Right cardiac atrium (tissue), 5 donors: ENCODE measurements at regions not wholly inside any gene's neighbourhood (a gene's known extent, or its start where the extent isn't known, plus 50 kb on each side); places are given as distances from the start of the nearest gene placed in this dataset.

Experiments used
- ATAC-seq, 2 donors: fragments of 200-7000 bp; cut with Tn5 transposase; one replicate each; pipeline versions ENCODE4 v1.8.0 to v1.9.1; 2020; ENCODE audit warnings: moderate library complexity in 2 of 2, mild to moderate bottlenecking in 1 of 2
- DNase-seq, 3 donors: peaks; one replicate each; pipeline ENCODE4 v3.0.0-alpha.2; 2020
- H3K27ac ChIP-seq: one replicate; pipeline ENCODE4 v1.5.1; 2013; ENCODE audit warnings: mild to moderate bottlenecking, low read length, control low read depth, moderate library complexity
- H3K27me3 ChIP-seq: one replicate; pipeline ENCODE4 v1.6.1; 2013; ENCODE audit not compliant: control insufficient read depth, insufficient read depth
- H3K4me1 ChIP-seq: one replicate; pipeline ENCODE4 v1.6.1; 2013; ENCODE audit warnings: low read length; ENCODE audit not compliant: control insufficient read depth, insufficient read depth
- H3K4me3 ChIP-seq: one replicate; pipeline ENCODE4 v1.5.1; 2013; ENCODE audit warnings: low read length, control low read depth
- H3K9me3 ChIP-seq: one replicate; pipeline ENCODE4 v1.6.1; 2013; ENCODE audit warnings: low read length; ENCODE audit not compliant: control insufficient read depth
- WGBS: extraction: QIAGEN DNeasy Blood & Tissue Kit; methylation state at CpG from one replicate; pipeline ENCODE4 v1.1.7; 2013; 5-methylcytosine and 5-hydroxymethylcytosine counted together
- intact Hi-C, 4 donors: fragments of 100-400 bp; cut with DNase I; formaldehyde crosslinking; loops; one replicate each; pipeline versions ENCODE4 v1.11.0 to v1.14.0; 2022 to 2023
- donor health status: healthy with polysubstance abuse.
- donor health status: DM: no; HTN: yes; CAD: no.
- donor health status: DM: no; HTN: no; CAD: no.
- donor health status: DM: no; HTN: yes; CAD: no; lungs with severe emphysema.
- donor health status: DM: yes; HTN: yes; CAD: no.

DNA sequence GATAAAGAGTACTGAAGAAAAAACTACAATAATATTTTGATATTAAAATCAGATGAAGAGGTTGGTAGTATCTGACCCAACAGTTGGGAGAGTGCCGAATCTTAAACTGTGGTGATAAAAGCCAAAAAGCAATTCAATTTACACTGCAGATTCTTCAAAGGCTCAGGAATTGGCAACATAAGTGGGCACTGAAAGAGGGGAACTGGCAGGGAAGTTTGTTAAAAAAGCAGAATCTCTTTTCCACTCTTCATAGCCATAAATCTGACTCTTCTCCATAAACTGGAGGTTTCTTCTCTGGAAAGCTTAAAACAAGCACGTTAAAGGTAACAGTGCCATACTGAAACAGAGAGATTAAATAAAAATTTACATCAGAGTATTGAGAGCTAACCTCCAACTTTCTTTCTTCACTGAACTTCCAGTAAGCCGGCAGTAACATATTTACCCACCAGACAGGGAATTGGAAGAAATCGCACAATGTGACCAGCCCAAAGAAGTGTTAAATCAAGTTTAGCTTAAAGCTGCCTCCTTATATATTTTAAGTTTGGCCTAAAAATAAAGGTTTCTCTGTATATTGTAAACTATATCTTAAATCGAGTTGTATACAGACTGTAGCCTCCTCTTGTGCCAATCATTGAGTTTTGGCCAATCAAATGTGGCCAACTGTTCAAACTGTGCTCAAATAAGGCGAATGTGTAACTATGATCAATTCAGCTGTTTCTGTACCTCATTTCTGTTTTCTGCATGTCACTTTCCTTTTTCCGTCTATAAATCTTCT, 358.3 kb downstream of the NXPE2 start:
- H3K27ac ChIP-seq, result no peak overlapping the region
- WGBS, result 84% methylated on average over 7 of the region's 7 CpGs
- no peaks in the 10 kb centered on the region for H3K4me1 ChIP-seq
- H3K9me3 ChIP-seq, result no peaks in the 10 kb centered on the region
- peaks cover 2% of the 10 kb centered on the region for H3K27me3 ChIP-seq
- intact Hi-C loops, result no loop called here
- no peak overlapping the region for H3K4me3 ChIP-seq
- ATAC-seq (no peak), DNase-seq (no peak)

DNA sequence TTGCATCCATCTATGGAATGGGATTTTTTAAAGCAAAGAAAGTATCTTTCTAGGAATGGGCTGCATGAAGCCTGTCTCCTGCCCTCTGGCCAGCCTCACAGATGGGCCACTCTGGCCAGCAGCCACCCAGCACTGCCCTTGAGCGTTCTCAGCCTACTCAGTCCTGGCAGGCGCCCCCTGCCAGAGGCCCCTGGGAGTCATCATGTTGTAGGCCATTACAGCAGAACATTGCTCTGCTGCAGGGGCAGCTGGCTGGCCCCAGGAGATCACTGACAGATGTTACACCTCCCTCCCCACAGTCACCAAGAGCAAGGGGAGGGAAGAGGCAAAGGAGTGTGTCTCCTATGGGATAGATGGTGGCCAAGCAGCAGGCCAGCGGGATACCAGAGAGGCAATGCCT, 363.7 kb downstream of the NXPE2 start:
- intact Hi-C loops, result no loop called here
- H3K4me3 ChIP-seq, result no peak overlapping the region
- no peaks in the 10 kb centered on the region for H3K4me1 ChIP-seq
- WGBS, result 51% methylated on average over 3 of the region's 3 CpGs
- H3K9me3 ChIP-seq, result no peaks in the 10 kb centered on the region
- DNase-seq, result peak in 2 of 3 donors; percentile 54 to 58
- no peak overlapping the region for H3K27ac ChIP-seq
- peaks cover 2% of the 10 kb centered on the region for H3K27me3 ChIP-seq
- ATAC-seq, result peak; percentile 32 to 68

DNA sequence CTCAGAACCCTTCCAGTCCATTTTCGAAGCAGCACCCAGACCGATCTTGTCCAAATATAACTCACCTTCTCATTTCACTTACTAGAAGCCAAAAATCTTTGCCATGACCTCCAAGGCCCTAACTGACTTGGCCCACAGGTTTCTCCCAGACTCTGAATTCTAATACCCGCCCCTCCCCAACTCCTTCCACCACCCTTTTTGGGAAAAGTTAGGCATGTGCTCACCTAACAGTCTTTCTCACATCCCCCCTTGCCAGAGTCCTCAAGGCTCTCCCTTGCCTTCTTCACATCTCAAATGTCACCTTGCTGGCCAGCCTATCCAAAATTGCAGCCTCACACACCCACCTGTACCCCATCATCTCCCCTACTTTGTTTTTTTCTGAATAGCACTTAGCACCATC, 369.3 kb downstream of the NXPE2 start:
- DNase-seq (no peak), ATAC-seq (no peak)
- Histone ChIP-seq H3K4me3 (no peak overlapping the region), H3K27me3 (no peaks in the 10 kb centered on the region), H3K9me3 (no peaks in the 10 kb centered on the region), H3K27ac (no peak overlapping the region), H3K4me1 (no peaks in the 10 kb centered on the region)
- 94% methylated on average over 3 of the region's 3 CpGs for WGBS
- intact Hi-C loops, result no loop called here

DNA sequence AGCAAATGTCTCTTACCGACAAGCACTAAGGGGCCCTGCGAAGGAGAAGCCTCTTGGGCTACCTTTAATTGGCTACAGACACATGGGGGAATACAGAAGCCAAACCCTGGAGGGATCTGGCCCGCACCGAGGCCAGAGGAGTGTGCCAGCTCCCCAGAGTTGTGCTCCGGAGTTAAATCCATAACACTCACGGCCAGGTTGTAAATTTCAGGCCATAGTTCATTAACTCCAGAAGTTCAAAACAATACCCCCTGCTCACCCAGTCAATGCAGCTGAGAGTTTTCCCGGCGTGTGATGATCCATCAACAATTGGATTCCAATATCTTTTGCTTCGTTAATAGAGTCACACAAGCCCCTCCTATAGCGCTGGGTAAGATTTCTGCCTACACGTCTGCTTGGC, 371.5 kb downstream of the NXPE2 start:
- WGBS, result 87% methylated on average over 11 of the region's 11 CpGs
- Histone ChIP-seq H3K27ac (no peak overlapping the region), H3K27me3 (no peaks in the 10 kb centered on the region), H3K4me3 (no peak overlapping the region), H3K9me3 (no peaks in the 10 kb centered on the region), H3K4me1 (no peaks in the 10 kb centered on the region)
- intact Hi-C loops, result no loop called here
- DNase-seq (no peak), ATAC-seq (no peak)

DNA sequence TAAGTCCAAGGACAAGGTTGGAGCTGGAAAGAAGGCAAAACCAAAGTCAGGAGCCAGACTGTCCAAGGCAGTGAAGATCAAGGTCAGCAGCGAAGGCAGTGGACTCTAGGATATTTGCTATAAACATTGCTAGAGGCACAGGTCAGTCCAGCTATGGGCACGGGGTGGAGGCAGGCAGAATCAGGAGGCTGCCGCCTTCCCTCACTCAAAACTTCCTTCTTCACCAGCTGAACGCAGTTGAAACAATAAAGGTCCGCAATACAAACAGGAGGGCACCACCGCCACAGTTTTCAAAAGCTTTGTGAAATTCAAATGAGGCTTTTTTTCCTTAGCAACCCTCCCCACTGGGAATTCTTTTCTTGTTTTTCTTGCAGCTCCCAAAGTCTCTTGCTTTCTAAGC, 372.4 kb downstream of the NXPE2 start:
- Histone ChIP-seq H3K4me1 (no peaks in the 10 kb centered on the region), H3K27ac (no peak overlapping the region), H3K4me3 (no peak overlapping the region), H3K9me3 (no peaks in the 10 kb centered on the region), H3K27me3 (no peaks in the 10 kb centered on the region)
- intact Hi-C loops, result no loop called here
- WGBS, result 67% methylated on average over 6 of the region's 6 CpGs
- DNase-seq (no peak), ATAC-seq (no peak)

DNA sequence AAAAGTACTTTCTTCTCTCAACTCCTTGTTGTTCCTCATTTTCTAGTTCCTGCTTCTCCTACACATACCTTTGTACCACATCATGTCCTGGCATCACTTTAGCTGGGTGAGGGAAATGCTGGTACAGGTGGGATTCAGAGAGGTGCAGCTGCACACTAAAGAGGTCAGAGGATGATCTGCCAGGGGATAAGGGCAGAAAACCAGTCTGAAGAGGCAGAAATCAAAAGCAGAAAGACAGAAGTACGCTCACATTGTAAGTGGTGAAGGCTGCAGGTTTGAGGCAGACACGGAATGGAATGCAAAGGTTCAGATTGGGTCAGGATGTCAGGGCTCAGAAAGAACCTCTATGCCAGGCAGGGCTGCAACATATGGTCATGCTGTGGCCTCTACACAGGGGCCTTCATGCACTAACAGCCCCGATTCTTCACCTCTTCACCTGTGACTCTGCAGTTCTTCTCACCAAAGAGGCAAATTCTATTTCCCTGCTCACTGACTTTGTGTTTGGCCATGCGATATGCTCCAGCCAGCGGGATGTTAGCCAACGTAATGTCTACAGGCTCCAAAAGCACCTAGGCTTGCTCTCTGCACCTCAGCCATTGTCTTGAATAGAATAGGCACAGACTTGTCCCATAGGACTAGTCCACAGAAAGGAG, 373.7 kb downstream of the NXPE2 start:
- no peak for DNase-seq
- Histone ChIP-seq H3K4me1 (no peaks in the 10 kb centered on the region), H3K9me3 (no peaks in the 10 kb centered on the region), H3K27me3 (no peaks in the 10 kb centered on the region), H3K4me3 (no peak overlapping the region), H3K27ac (no peak overlapping the region)
- 74% methylated on average over 6 of the region's 6 CpGs for WGBS
- no peak for ATAC-seq
- intact Hi-C loops, result no loop called here

DNA sequence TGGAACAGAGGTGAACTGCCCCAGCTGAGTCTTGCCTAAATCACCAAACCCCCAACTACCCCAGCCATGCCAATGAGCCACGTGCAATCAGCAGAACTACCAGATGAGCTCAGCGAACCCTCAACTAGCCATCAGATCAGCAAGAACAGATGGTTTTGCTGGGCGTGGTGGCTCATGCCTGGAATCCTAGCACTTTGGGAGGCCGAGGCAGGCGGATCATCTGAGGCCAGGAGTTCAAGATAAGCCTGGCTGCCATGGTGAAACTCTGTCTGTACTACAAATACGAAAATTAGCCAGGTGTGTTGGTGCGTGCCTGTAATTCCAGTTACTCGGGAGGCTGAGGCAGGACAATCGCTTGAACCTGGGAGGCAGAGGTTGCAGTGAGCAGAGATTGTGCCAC, 374.3 kb downstream of the NXPE2 start:
- Histone ChIP-seq H3K4me1 (no peaks in the 10 kb centered on the region), H3K4me3 (no peak overlapping the region), H3K9me3 (peaks cover 2% of the 10 kb centered on the region), H3K27ac (no peak overlapping the region), H3K27me3 (no peaks in the 10 kb centered on the region)
- DNase-seq (no peak), ATAC-seq (no peak)
- intact Hi-C loops, result no loop called here
- 81% methylated on average over 9 of the region's 9 CpGs for WGBS

DNA sequence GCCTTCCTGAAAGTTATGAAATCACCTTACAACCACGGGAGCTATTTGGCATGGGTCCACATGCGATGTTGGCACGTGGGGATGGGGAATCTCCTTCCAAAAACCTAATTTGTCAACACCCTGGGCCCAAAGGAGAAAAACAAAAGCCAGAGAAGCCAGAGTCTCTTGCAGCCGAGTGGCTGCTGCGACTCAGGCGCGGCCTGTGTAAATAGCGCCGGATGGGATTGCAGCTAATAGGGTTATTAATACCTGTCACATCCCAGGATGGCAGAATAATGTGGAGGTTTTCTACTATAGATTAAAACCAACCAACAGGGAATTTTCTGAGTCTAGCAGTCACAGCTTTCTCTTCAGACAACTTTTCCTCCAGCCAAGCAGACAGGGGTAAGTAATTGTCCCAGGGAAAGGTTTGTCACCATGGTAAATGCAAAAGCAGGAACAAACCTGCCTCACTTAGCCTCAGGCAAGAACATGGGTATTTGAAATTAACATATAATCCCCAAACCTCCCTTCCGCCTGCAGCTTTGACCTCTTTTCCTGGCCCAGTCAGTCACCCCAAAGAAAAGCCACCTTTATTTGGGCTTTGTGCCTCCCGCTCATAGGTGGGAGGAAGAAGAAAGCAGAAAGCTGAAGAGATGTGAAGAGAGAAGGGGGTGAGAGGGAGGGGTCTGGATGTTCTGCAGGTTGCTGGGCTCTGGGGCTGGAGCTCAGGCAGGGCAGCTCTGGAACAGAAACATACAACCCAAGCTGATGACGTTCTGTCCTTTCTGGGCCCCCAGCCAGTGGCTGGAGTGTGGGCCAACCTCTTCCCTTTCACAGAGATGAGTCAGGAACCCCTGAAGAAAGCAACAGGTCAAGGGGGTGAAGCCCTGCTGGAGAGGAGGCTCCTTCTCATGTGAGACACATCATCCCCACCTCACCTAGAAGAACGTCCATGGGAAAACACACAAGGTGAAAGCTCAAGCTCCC, 376.5 kb downstream of the NXPE2 start:
- Histone ChIP-seq H3K9me3 (peaks cover 2% of the 10 kb centered on the region), H3K4me3 (no peak overlapping the region), H3K27me3 (no peaks in the 10 kb centered on the region), H3K4me1 (no peaks in the 10 kb centered on the region), H3K27ac (no peak overlapping the region)
- DNase-seq, result no peak
- WGBS, result 56% methylated on average over 13 of the region's 13 CpGs
- peak; percentile 55 to 69 for ATAC-seq
- intact Hi-C loops, result no loop called here

DNA sequence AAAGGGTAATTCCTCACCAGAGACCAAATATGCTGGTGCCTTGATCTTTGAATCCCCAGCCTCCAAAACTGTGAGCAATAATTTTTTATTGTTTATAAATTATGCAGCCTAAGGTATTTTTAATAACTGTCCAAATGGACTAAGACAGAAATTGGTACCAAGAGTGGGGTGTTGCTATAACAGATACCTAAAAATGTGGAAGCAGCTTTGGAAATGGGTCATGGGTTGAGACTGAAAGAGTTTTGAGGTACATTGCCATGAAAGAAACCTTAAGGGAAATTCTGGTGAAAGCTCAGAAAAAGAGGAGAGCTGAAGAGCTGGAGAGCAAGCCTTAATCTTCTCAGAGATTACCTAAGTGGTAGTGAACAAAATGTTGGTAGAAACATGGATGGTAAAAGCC, 378.2 kb downstream of the NXPE2 start:
- ATAC-seq, result no peak
- intact Hi-C loops, result no loop called here
- Histone ChIP-seq H3K4me3 (no peak overlapping the region), H3K9me3 (peaks cover 2% of the 10 kb centered on the region), H3K4me1 (no peaks in the 10 kb centered on the region), H3K27me3 (no peaks in the 10 kb centered on the region), H3K27ac (no peak overlapping the region)
- no peak for DNase-seq

DNA sequence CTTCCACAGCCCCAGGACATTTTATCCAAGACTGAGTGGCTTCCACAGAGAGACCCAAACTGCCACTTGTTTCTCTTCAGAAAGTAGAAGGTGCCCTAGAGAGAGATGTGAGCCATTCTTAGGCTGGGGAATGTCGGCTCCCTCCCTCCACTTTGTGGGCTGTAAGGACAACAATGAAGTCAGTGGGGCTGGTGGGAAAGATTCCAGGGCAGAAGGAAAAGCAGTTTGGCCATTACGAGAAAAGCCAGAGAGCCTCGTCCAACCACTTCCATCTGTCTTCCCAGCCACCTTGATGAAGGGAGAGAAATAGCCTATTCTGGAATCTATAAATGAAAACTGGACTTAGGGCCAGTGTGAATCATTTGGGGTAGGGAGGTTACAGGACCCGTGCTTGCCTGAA, 382.5 kb downstream of the NXPE2 start:
- no peak overlapping the region for H3K4me3 ChIP-seq
- DNase-seq (no peak), ATAC-seq (no peak)
- H3K27ac ChIP-seq, result no peak overlapping the region
- no peaks in the 10 kb centered on the region for H3K4me1 ChIP-seq
- WGBS, result 60% methylated on average over 4 of the region's 4 CpGs
- no peaks in the 10 kb centered on the region for H3K27me3 ChIP-seq
- intact Hi-C loops, result no loop called here
- peaks cover 2% of the 10 kb centered on the region for H3K9me3 ChIP-seq

DNA sequence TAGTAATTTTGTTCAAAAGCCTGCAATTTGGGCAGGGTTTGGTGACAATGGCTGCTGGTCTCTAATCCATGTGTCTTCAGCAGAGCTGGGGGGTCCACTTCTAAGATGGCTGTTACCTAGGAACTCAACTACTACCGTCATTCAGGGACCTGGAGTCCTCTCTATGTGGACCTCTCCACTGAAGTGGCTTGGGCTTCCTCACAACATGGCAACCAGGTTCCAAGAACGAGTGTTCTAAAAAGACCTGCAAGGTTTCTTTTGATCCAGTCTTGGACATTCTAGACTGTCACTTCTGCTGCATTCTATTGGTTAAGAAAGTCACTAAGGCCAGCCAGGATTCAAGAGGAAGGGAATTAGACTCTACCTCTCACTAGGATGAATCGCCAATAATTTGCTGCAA, 387.0 kb downstream of the NXPE2 start:
- DNase-seq, result no peak
- H3K4me1 ChIP-seq, result no peaks in the 10 kb centered on the region
- H3K4me3 ChIP-seq, result no peak overlapping the region
- no peaks in the 10 kb centered on the region for H3K9me3 ChIP-seq
- no peaks in the 10 kb centered on the region for H3K27me3 ChIP-seq
- no peak overlapping the region for H3K27ac ChIP-seq
- WGBS, result 89% methylated on average over 3 of the region's 3 CpGs
- intact Hi-C loops, result no loop called here
- ATAC-seq, result no peak
